H1 (cell line): ENCODE measurements at regions not wholly inside any gene's neighbourhood (a gene's known extent, or its start where the extent isn't known, plus 50 kb on each side); places are given as distances from the start of the nearest gene placed in this dataset.

Source experiments
- CTCF ChIA-PET: fragments of 300-600 bp; sonication (Branson Sonifier 250); formaldehyde crosslinking; loops from one replicate; lab custom pipeline; 2021; ENCODE audit not compliant: partially characterized antibody; lab: Charles Lee
- POLR2A ChIA-PET: fragments of 300-600 bp; sonication (Branson Sonifier 250); formaldehyde crosslinking; loops from one replicate; lab custom pipeline; 2021; ENCODE audit warnings: inconsistent platforms; ENCODE audit not compliant: partially characterized antibody; lab: Charles Lee
- DNase-seq, 2 experiments: peaks; one replicate each; pipeline versions ENCODE4 v3.0.0 to v3.0.0-alpha.2; 2010 to 2022; ENCODE audit warnings: low spot score in 2 of 2, low read depth in 1 of 2, mixed read lengths in 1 of 2
- FAIRE-seq: peaks from 2 replicates; lab custom pipeline; 2011; peaks lifted over from hg19 to GRCh38; lab: Jason Lieb, UNC
- H2AFZ ChIP-seq: 2 replicates; pipeline ENCODE4 v1.8.1; 2012; ENCODE audit warnings: low read length, inconsistent platforms
- H2AK5ac ChIP-seq: 2 replicates; pipeline ENCODE4 v1.6.1; 2013; ENCODE audit warnings: low read depth, low read length
- H2BK120ac ChIP-seq: replicated peaks from 2 replicates; pipeline ENCODE3; 2013; ENCODE audit warnings: low read depth, low read length, inconsistent platforms
- H2BK12ac ChIP-seq: 2 replicates; pipeline ENCODE4 v1.6.1; 2013; ENCODE audit warnings: low read depth, low read length
- H2BK15ac ChIP-seq: 2 replicates; pipeline ENCODE4 v1.6.1; 2013; ENCODE audit warnings: low read length
- H2BK20ac ChIP-seq: 2 replicates; pipeline ENCODE4 v1.6.1; 2013; ENCODE audit warnings: low read length
- H2BK5ac ChIP-seq: 2 replicates; pipeline ENCODE4 v1.6.1; 2013; ENCODE audit warnings: low read depth, low read length
- H3K14ac ChIP-seq: 2 replicates; pipeline ENCODE4 v1.6.1; 2013; ENCODE audit warnings: inconsistent platforms; ENCODE audit not compliant: insufficient read length
- H3K18ac ChIP-seq: 2 replicates; pipeline ENCODE4 v1.6.1; 2013; ENCODE audit warnings: low read length; ENCODE audit errors: extremely low read depth
- H3K23ac ChIP-seq: 2 replicates; pipeline ENCODE4 v1.6.1; 2013; ENCODE audit warnings: inconsistent platforms; ENCODE audit not compliant: insufficient read length
- H3K23me2 ChIP-seq: 2 replicates; pipeline ENCODE4 v1.6.1; 2013; ENCODE audit warnings: low read depth, low read length
- H3K27ac ChIP-seq: 2 replicates; pipeline ENCODE4 v1.6.1; 2011; ENCODE audit warnings: low read depth, low read length, inconsistent platforms
- H3K27me3 ChIP-seq, 4 experiments: replicated peaks in 1 of 4; 1 replicate in 1 of 4; 2 replicates in 3 of 4; pipeline versions ENCODE4 v1.6.1 to v1.8.1; 2011 to 2013; ENCODE audit warnings: low read length in 3 of 4, mild to moderate bottlenecking in 3 of 4, inconsistent platforms in 2 of 4, mixed read lengths in 2 of 4, moderate library complexity in 1 of 4; ENCODE audit not compliant: control insufficient read depth in 3 of 4, insufficient read depth in 3 of 4; ENCODE audit errors: extremely low read depth in 1 of 4
- H3K36me3 ChIP-seq, 4 experiments: 2 replicates each; pipeline versions ENCODE4 v1.6.1 to v1.8.1; 2011 to 2013; ENCODE audit warnings: mild to moderate bottlenecking in 4 of 4, low read length in 3 of 4, moderate library complexity in 2 of 4, control low read depth in 1 of 4, inconsistent platforms in 1 of 4; ENCODE audit not compliant: insufficient read depth in 4 of 4, control insufficient read depth in 2 of 4
- H3K4ac ChIP-seq: replicated peaks from 2 replicates; pipeline ENCODE3; 2013; ENCODE audit warnings: low read length, low read depth, mixed read lengths, inconsistent platforms; ENCODE audit not compliant: insufficient read length
- H3K4me1 ChIP-seq, 4 experiments: replicated peaks in 1 of 4; 1 replicate in 1 of 4; 2 replicates in 3 of 4; pipeline versions ENCODE4 v1.6.1 to v1.8.1; 2011 to 2013; ENCODE audit warnings: low read length in 3 of 4, inconsistent platforms in 2 of 4, mixed read lengths in 1 of 4; ENCODE audit not compliant: insufficient read depth in 4 of 4, control insufficient read depth in 3 of 4
- H3K4me2 ChIP-seq, 2 experiments: 2 replicates each; pipeline versions ENCODE4 v1.6.1 to v1.8.1; 2011 to 2013; ENCODE audit warnings: low read depth in 2 of 2, low read length in 2 of 2, control low read depth in 1 of 2, inconsistent platforms in 1 of 2, mild to moderate bottlenecking in 1 of 2; ENCODE audit not compliant: insufficient read depth in 1 of 2
- H3K4me3 ChIP-seq, 4 experiments: fragments of 200-600, 300-600 bp in 1 of 4; sonication (generic), shearing (Covaris generic), sonication (Bioruptor Twin) in 1 of 4; 2 replicates each; pipeline versions ENCODE4 v1.5.1 to v1.8.1; 2011 to 2016; ENCODE audit warnings: low read length in 4 of 4, low read depth in 3 of 4, control low read depth in 2 of 4, inconsistent platforms in 2 of 4, mild to moderate bottlenecking in 2 of 4, mixed read lengths in 1 of 4, moderate library complexity in 1 of 4; ENCODE audit not compliant: insufficient read depth in 2 of 4; ENCODE audit errors: extremely low read depth in 1 of 4
- H3K56ac ChIP-seq: replicated peaks from 2 replicates; pipeline ENCODE3; 2013; ENCODE audit warnings: low read depth, mild to moderate bottlenecking, mixed read lengths, low read length, inconsistent platforms; ENCODE audit not compliant: insufficient read length
- H3K79me1 ChIP-seq: 2 replicates; pipeline ENCODE4 v1.6.1; 2013; ENCODE audit warnings: low read depth, low read length, control low read depth
- H3K79me2 ChIP-seq, 2 experiments: 2 replicates each; pipeline versions ENCODE4 v1.6.1 to v1.8.1; 2012 to 2013; ENCODE audit warnings: low read length in 2 of 2, mild to moderate bottlenecking in 2 of 2, inconsistent platforms in 1 of 2; ENCODE audit not compliant: insufficient read depth in 2 of 2, control insufficient read depth in 1 of 2
- H3K9ac ChIP-seq, 4 experiments: replicated peaks in 1 of 4; 1 replicate in 1 of 4; 2 replicates in 3 of 4; pipeline versions ENCODE4 v1.6.1 to v1.8.1; 2011 to 2013; ENCODE audit warnings: low read depth in 3 of 4, low read length in 3 of 4, control low read depth in 2 of 4, mild to moderate bottlenecking in 2 of 4, moderate library complexity in 2 of 4, inconsistent platforms in 1 of 4; ENCODE audit errors: extremely low read depth in 1 of 4
- H3K9me3 ChIP-seq, 2 experiments: 2 replicates each; pipeline versions ENCODE4 v1.6.1 to v1.8.1; 2012 to 2013; ENCODE audit warnings: mild to moderate bottlenecking in 2 of 2, moderate library complexity in 2 of 2, control low read depth in 1 of 2, inconsistent platforms in 1 of 2, low read depth in 1 of 2, low read length in 1 of 2, mixed read lengths in 1 of 2; ENCODE audit not compliant: insufficient read depth in 2 of 2
- H4K20me1 ChIP-seq, 2 experiments: replicated peaks in 1 of 2; 2 replicates each; pipeline versions ENCODE3 to v1.8.1; 2011 to 2013; ENCODE audit warnings: inconsistent platforms in 2 of 2, low read length in 2 of 2, mild to moderate bottlenecking in 1 of 2; ENCODE audit not compliant: insufficient read depth in 2 of 2, control insufficient read depth in 1 of 2
- H4K5ac ChIP-seq: 2 replicates; pipeline ENCODE4 v1.6.1; 2013; ENCODE audit warnings: low read length, low read depth, mixed read lengths, inconsistent platforms; ENCODE audit not compliant: insufficient read length
- H4K8ac ChIP-seq: 2 replicates; pipeline ENCODE4 v1.8.0; 2013; ENCODE audit warnings: mild to moderate bottlenecking, moderate library complexity, low read length, inconsistent platforms; ENCODE audit not compliant: insufficient read depth; ENCODE audit errors: extremely low read depth
- H4K91ac ChIP-seq: replicated peaks from 2 replicates; pipeline ENCODE3; 2013; ENCODE audit warnings: low read length, mixed read lengths, inconsistent platforms; ENCODE audit not compliant: insufficient read length
- ATF2 ChIP-seq: IDR thresholded peaks from 2 replicates; pipeline ENCODE4 v1.6.1; 2012; ENCODE audit warnings: low read length, inconsistent platforms
- ATF3 ChIP-seq: IDR thresholded peaks from 2 replicates; pipeline ENCODE4 v1.6.1; 2011; ENCODE audit warnings: low read depth, mild to moderate bottlenecking, low read length; ENCODE audit not compliant: insufficient read depth
- HDAC2 ChIP-seq, 2 experiments: fragments of 300-600 bp in 1 of 2; sonication (generic) in 1 of 2; IDR thresholded peaks; 2 replicates each; pipeline ENCODE4 v1.6.1; 2011 to 2012; ENCODE audit warnings: low read depth in 2 of 2, low read length in 2 of 2, mild to moderate bottlenecking in 2 of 2, moderate library complexity in 2 of 2, borderline replicate concordance in 1 of 2, inconsistent platforms in 1 of 2
- HDAC6 ChIP-seq: IDR thresholded peaks from one replicate; pipeline ENCODE4 v1.7.1; 2012; ENCODE audit warnings: low read depth, mild to moderate bottlenecking, inconsistent platforms, low read length, moderate library complexity
- JUN ChIP-seq: IDR thresholded peaks from 2 replicates; pipeline ENCODE4 v1.6.1; 2011; ENCODE audit warnings: low read depth, mild to moderate bottlenecking, improper control_type of control experiment, low read length
- POLR2AphosphoS5 ChIP-seq: IDR thresholded peaks from 2 replicates; pipeline ENCODE4 v1.6.1; 2011; ENCODE audit warnings: low read depth, low read length
- RFX5 ChIP-seq: IDR thresholded peaks from 2 replicates; pipeline ENCODE4 v1.6.1; 2011; ENCODE audit warnings: low read depth, low read length, improper control_type of control experiment, borderline replicate concordance
- TAF1 ChIP-seq: IDR thresholded peaks from 2 replicates; pipeline ENCODE4 v1.6.1; 2011; ENCODE audit warnings: mild to moderate bottlenecking, low read depth, low read length
- WGBS, 2 experiments: shearing (Covaris generic) in 1 of 2; methylation state at CpG; one replicate each; pipeline versions ENCODE4 v1.1.6 to v1.1.7; 2013 to 2015; ENCODE audit warnings: low lambda C conversion rate in 2 of 2, mixed read lengths in 2 of 2, inconsistent platforms in 1 of 2, low coverage in 1 of 2, missing lambda C conversion rate in 1 of 2; ENCODE audit not compliant: insufficient replicate concordance in 2 of 2, insufficient coverage in 1 of 2, insufficient read length in 1 of 2; ENCODE audit errors: extremely low coverage in 1 of 2, missing lambda C conversion rate in 1 of 2; 5-methylcytosine and 5-hydroxymethylcytosine counted together

GRCh38 chr14:98290596-98290995 is 981.4 kb downstream of the BCL11B start:
- Histone ChIP-seq H2AFZ (no peak overlapping the region), H3K4me3 (no peak overlapping the region), H4K20me1 (no peaks in the 10 kb centered on the region), H3K4me2 (no peak overlapping the region), H4K8ac (no peak overlapping the region), H3K9ac (no peak overlapping the region), H2BK20ac (no peak overlapping the region), H4K5ac (no peak overlapping the region), H3K14ac (no peak overlapping the region), H4K91ac (no peak overlapping the region), H3K4me1 (no peaks in the 10 kb centered on the region), H3K36me3 (no peaks in the 10 kb centered on the region), H3K79me1 (no peaks in the 10 kb centered on the region), H2BK12ac (no peak overlapping the region), H2BK120ac (no peak overlapping the region), H3K79me2 (no peaks in the 10 kb centered on the region), H2AK5ac (no peak overlapping the region), H3K4ac (no peak overlapping the region), H3K23me2 (no peaks in the 10 kb centered on the region), H3K27ac (no peak overlapping the region), H2BK5ac (no peak overlapping the region), H3K27me3 (no peaks in the 10 kb centered on the region), H3K9me3 (no peaks in the 10 kb centered on the region), H3K56ac (no peak overlapping the region), H2BK15ac (no peak overlapping the region), H3K23ac (no peak overlapping the region), H3K18ac (no peak overlapping the region)
- WGBS, 2 experiments, result 94% methylated on average over 4 of the region's 4 CpGs; no CpG with 5 or more reads in 1 of the 2 experiments
- TF ChIP-seq HDAC2 (IDR thresholded peaks at IDR 0.05; ENCODE audit: borderline replicate concordance in 1 of 2, low read depth in 2 of 2, low read length in 2 of 2), result no peak
- no peak for TF ChIP-seq POLR2AphosphoS5
- TF ChIP-seq ATF2, result no peak
- TF ChIP-seq TAF1, result no peak
- no peak for TF ChIP-seq JUN
- TF ChIP-seq ATF3, result no peak
- no peak for TF ChIP-seq HDAC6
- TF ChIP-seq RFX5, result no peak
- POLR2A ChIA-PET, result no interaction called here
- CTCF ChIA-PET, result interaction anchor here (0.5 to 0.8 kb wide), 2 partner anchors 20 to 743 kb away, joined by 3 read pairs; no protein-coding TSS in a partner anchor
- no peak for DNase-seq
- no peak for FAIRE-seq
